ENCODE measurements at regions not wholly inside any gene's neighbourhood (a gene's known extent, or its start where the extent isn't known, plus 50 kb on each side); places are given as distances from the start of the nearest gene placed in this dataset.

DNA sequence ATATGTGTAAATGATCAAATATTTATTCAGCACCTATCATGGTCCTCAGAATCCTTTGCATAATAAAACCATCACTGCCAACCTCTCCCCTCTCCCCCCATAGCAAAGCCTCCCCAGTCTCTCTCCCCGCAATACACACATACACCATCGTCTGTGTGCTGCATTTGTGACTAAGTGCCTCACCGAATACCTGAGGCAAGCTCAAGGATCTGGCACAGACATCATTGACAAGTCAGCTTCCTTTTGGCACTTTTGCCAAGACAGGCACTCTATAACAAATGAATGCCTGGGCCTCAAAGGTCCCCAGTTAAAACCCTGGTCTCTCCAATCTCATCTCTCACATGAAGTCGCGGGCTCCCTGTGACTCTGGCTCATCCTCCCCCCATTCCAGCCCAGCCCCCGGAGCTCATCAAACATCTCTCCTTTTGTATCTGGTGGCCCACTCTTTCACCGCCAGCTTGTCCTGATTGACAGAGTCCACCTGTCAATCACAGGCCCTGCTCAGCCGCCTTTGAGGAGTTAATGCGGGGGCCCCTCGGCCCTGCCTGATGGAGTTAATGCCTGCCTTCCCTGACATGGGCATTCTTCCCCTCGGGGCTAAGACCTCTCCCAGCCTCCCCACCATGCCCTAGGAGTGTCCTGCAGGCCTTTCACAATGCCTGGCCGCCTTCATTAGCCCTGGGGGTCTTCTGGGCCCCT is 135.8 kb upstream of the ATP6AP2 start:
- Histone ChIP-seq H3K9me3 (ENCODE audit: insufficient read depth, low read length, severe bottlenecking) (no peaks in the 10 kb centered on the region), H3K27me3 (ENCODE audit: insufficient read depth, low read length, poor library complexity) (no peaks in the 10 kb centered on the region), H3K4me2 (ENCODE audit: insufficient read depth, low read length) (no peak overlapping the region), H3K9ac (ENCODE audit: low read depth, low read length) (no peak overlapping the region), H3K79me2 (ENCODE audit: insufficient read depth, low read length) (no peaks in the 10 kb centered on the region), H3K36me3 (ENCODE audit: insufficient read depth, low read length) (no peaks in the 10 kb centered on the region), H2AFZ (ENCODE audit: low read depth, low read length) (no peak overlapping the region), H4K20me1 (ENCODE audit: insufficient read depth, low read length) (no peaks in the 10 kb centered on the region), H3K4me1 (ENCODE audit: insufficient read depth, low read length) (no peaks in the 10 kb centered on the region), H3K4me3 (ENCODE audit: low read depth in 1 of 2, low read length in 2 of 2) (no peak overlapping the region), H3K27ac (ENCODE audit: low read length) (no peak overlapping the region)
- ATAC-seq (ENCODE audit: insufficient read depth, low read depth) (no peak), DNase-seq (no peak)
- TF ChIP-seq EZH2 (IDR thresholded peaks at IDR 0.05; ENCODE audit: borderline replicate concordance, low read depth, low read length, severe bottlenecking) (no peak), CTCF (IDR thresholded peaks at IDR 0.05; ENCODE audit: borderline replicate concordance, extremely low read depth, low read length, poor library complexity, severe bottlenecking) (no peak)

DNA sequence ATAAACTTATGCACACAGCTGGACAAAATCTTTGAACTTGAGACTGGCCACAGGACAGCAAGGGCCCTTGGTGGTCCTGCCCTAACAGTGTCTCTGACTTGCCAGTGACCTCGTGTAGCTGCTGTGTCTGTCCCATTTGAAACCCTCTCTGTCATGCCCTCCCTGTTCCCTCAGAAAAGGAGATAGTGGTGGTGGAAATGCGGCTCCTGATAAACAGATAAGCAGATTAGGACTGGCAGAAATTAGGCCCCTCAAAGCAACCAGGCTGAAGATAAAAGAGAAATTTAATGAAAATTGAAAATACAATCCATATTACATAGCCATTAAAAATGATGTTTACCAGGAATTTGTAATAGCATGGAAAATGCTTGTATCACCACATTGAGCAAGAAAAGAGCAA is 136.6 kb upstream of the ATP6AP2 start:
- H3K9ac ChIP-seq (ENCODE audit: low read depth, low read length), result no peak overlapping the region
- H3K4me1 ChIP-seq (ENCODE audit: insufficient read depth, low read length), result no peaks in the 10 kb centered on the region
- no peaks in the 10 kb centered on the region for H3K27me3 ChIP-seq (ENCODE audit: insufficient read depth, low read length, poor library complexity)
- H4K20me1 ChIP-seq (ENCODE audit: insufficient read depth, low read length), result no peaks in the 10 kb centered on the region
- no peak overlapping the region for H3K4me2 ChIP-seq (ENCODE audit: insufficient read depth, low read length)
- H3K36me3 ChIP-seq (ENCODE audit: insufficient read depth, low read length), result no peaks in the 10 kb centered on the region
- no peak overlapping the region for H3K4me3 ChIP-seq (ENCODE audit: low read depth in 1 of 2, low read length in 2 of 2)
- ATAC-seq (ENCODE audit: insufficient read depth, low read depth) (no peak), DNase-seq (no peak)
- H2AFZ ChIP-seq (ENCODE audit: low read depth, low read length), result no peak overlapping the region
- TF ChIP-seq EZH2 (IDR thresholded peaks at IDR 0.05; ENCODE audit: borderline replicate concordance, low read depth, low read length, severe bottlenecking), result no peak
- TF ChIP-seq CTCF (IDR thresholded peaks at IDR 0.05; ENCODE audit: borderline replicate concordance, extremely low read depth, low read length, poor library complexity, severe bottlenecking), result no peak
- H3K9me3 ChIP-seq (ENCODE audit: insufficient read depth, low read length, severe bottlenecking), result no peaks in the 10 kb centered on the region
- no peak overlapping the region for H3K27ac ChIP-seq (ENCODE audit: low read length)
- H3K79me2 ChIP-seq (ENCODE audit: insufficient read depth, low read length), result no peaks in the 10 kb centered on the region

DNA sequence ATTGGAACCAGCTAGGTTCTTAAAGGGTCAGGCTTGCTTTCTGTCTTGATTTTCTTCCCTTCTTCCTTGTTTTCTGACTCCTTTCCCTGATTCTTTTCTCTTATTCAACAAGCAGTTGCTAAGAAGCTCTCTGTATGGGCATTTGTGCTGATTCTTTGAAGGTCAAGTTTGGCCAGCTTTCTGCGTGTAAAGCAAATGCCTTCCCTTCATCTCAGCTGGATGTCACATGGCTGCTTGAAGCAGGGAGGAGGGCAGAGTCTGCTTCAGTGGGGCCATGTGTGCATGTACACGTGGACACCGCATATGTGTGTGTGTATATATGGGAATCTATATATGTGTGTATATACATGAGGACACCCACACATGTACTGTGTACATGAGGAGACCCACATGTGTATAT is 139.9 kb upstream of the ATP6AP2 start:
- TF ChIP-seq CTCF (IDR thresholded peaks at IDR 0.05; ENCODE audit: borderline replicate concordance, extremely low read depth, low read length, poor library complexity, severe bottlenecking) (no peak), EZH2 (IDR thresholded peaks at IDR 0.05; ENCODE audit: borderline replicate concordance, low read depth, low read length, severe bottlenecking) (no peak)
- no peak overlapping the region for H2AFZ ChIP-seq (ENCODE audit: low read depth, low read length)
- H3K79me2 ChIP-seq (ENCODE audit: insufficient read depth, low read length), result no peaks in the 10 kb centered on the region
- H3K27ac ChIP-seq (ENCODE audit: low read length), result no peak overlapping the region
- no peaks in the 10 kb centered on the region for H4K20me1 ChIP-seq (ENCODE audit: insufficient read depth, low read length)
- H3K36me3 ChIP-seq (ENCODE audit: insufficient read depth, low read length), result no peaks in the 10 kb centered on the region
- no peak overlapping the region for H3K4me2 ChIP-seq (ENCODE audit: insufficient read depth, low read length)
- no peaks in the 10 kb centered on the region for H3K9me3 ChIP-seq (ENCODE audit: insufficient read depth, low read length, severe bottlenecking)
- H3K4me3 ChIP-seq (ENCODE audit: low read depth in 1 of 2, low read length in 2 of 2), result no peak overlapping the region
- H3K4me1 ChIP-seq (ENCODE audit: insufficient read depth, low read length), result no peaks in the 10 kb centered on the region
- H3K27me3 ChIP-seq (ENCODE audit: insufficient read depth, low read length, poor library complexity), result no peaks in the 10 kb centered on the region
- no peak for ATAC-seq (ENCODE audit: insufficient read depth, low read depth)
- H3K9ac ChIP-seq (ENCODE audit: low read depth, low read length), result no peak overlapping the region
- DNase-seq, result no peak
